IPS-18c (cell line): ENCODE measurements at regions not wholly inside any gene's neighbourhood (a gene's known extent, or its start where the extent isn't known, plus 50 kb on each side); places are given as distances from the start of the nearest gene placed in this dataset.
A peak's percentile ranks its signal among the peaks of the same experiment; 100 is the strongest.

Source experiments
- H3K4me3 ChIP-seq: 2 replicates; pipeline ENCODE4 v1.7.0; 2013; ENCODE audit warnings: low read depth, mild to moderate bottlenecking, low read length, moderate library complexity; ENCODE audit not compliant: insufficient read depth
- H3K9me3 ChIP-seq: one replicate; pipeline ENCODE4 v1.6.1; 2013; ENCODE audit warnings: mild to moderate bottlenecking, low read length, moderate library complexity; ENCODE audit not compliant: control insufficient read depth, insufficient read depth

- Histone ChIP-seq H3K9me3 (no peaks in the 10 kb centered on the region), H3K4me3 (no peak overlapping the region)
Observed at GRCh38 chr1:29489471-29489870, 253.1 kb downstream of the PTPRU start.

GRCh38 chr1:29488794-29489311 is 252.5 kb downstream of the PTPRU start:
- H3K9me3 ChIP-seq = no peaks in the 10 kb centered on the region
- no peak overlapping the region for H3K4me3 ChIP-seq

- Histone ChIP-seq H3K4me3 (no peak overlapping the region), H3K9me3 (no peaks in the 10 kb centered on the region)
Observed at GRCh38 chr1:29488086-29488793, 251.9 kb downstream of the PTPRU start.

- Histone ChIP-seq H3K9me3 (no peaks in the 10 kb centered on the region), H3K4me3 (no peak overlapping the region)
Observed at GRCh38 chr1:29487291-29487690, 251.0 kb downstream of the PTPRU start.

GRCh38 chr1:29485096-29485925 is 249.0 kb downstream of the PTPRU start:
- Histone ChIP-seq H3K9me3 (peaks cover 2% of the 10 kb centered on the region), H3K4me3 (no peak overlapping the region)

- peaks cover 2% of the 10 kb centered on the region for H3K9me3 ChIP-seq
Observed at GRCh38 chr1:29482991-29483390, 246.7 kb downstream of the PTPRU start.

GRCh38 chr1:29482064-29482463 is 245.7 kb downstream of the PTPRU start:
- Histone ChIP-seq H3K9me3 (peaks cover 2% of the 10 kb centered on the region), H3K4me3 (no peak overlapping the region)

More at GRCh38 chr1:29482991-29483390, 246.7 kb downstream of the PTPRU start:
- no peak overlapping the region for H3K4me3 ChIP-seq

- Histone ChIP-seq H3K9me3 (peaks cover 2% of the 10 kb centered on the region), H3K4me3 (no peak overlapping the region)
Observed at GRCh38 chr1:29481031-29481430, 244.7 kb downstream of the PTPRU start.

GRCh38 chr1:29478879-29479278 is 242.6 kb downstream of the PTPRU start:
- Histone ChIP-seq H3K4me3 (no peak overlapping the region), H3K9me3 (peaks cover 2% of the 10 kb centered on the region)

GRCh38 chr1:29478151-29478791 is 241.9 kb downstream of the PTPRU start:
- Histone ChIP-seq H3K4me3 (peak overlapping the region; percentile 47), H3K9me3 (peaks cover 2% of the 10 kb centered on the region)

GRCh38 chr1:29475326-29475725 is 239.0 kb downstream of the PTPRU start:
- H3K9me3 ChIP-seq = no peaks in the 10 kb centered on the region
- no peak overlapping the region for H3K4me3 ChIP-seq

GRCh38 chr1:29474274-29475244 is 238.2 kb downstream of the PTPRU start:
- no peak overlapping the region for H3K4me3 ChIP-seq
- no peaks in the 10 kb centered on the region for H3K9me3 ChIP-seq

- H3K4me3 ChIP-seq = no peak overlapping the region
- no peaks in the 10 kb centered on the region for H3K9me3 ChIP-seq
Observed at GRCh38 chr1:29473161-29473855, 237.0 kb downstream of the PTPRU start.

GRCh38 chr1:29471487-29472313 is 235.4 kb downstream of the PTPRU start:
- Histone ChIP-seq H3K4me3 (no peak overlapping the region), H3K9me3 (no peaks in the 10 kb centered on the region)

- Histone ChIP-seq H3K9me3 (no peaks in the 10 kb centered on the region), H3K4me3 (no peak overlapping the region)
Observed at GRCh38 chr1:29470788-29471119, 234.4 kb downstream of the PTPRU start.
